Right lobe of liver (tissue), 4 donors: ENCODE measurements at regions not wholly inside any gene's neighbourhood (a gene's known extent, or its start where the extent isn't known, plus 50 kb on each side); places are given as distances from the start of the nearest gene placed in this dataset.

Experiments
- CTCF ChIP-seq, 4 donors: fragments of 200-600 bp in 3 of 4; fragments of 450-650 bp in 1 of 4; IDR thresholded peaks; one replicate each; pipeline versions ENCODE4 v1.5.1 to v1.8.0; 2016 to 2022; ENCODE audit warnings: antibody characterized with exemption in 4 of 4, mild to moderate bottlenecking in 2 of 4
- POLR2A ChIP-seq: fragments of 450-650 bp; IDR thresholded peaks from one replicate; pipeline ENCODE4 v1.6.1; 2017; ENCODE audit warnings: antibody characterized with exemption, mild to moderate bottlenecking
- donor health status: DM: no; HTN: no; CAD: no.
- donor health status: DM: no; HTN: no; CAD: no.
- donor health status: DM: no; HTN: yes; CAD: no.

- TF ChIP-seq CTCF (IDR thresholded peaks at IDR 0.05), result no peak
- no peak for TF ChIP-seq POLR2A
These were observed 98.3 kb upstream of the SASH1 start for GRCh38 chr6:148244217-148244935.
